HG03108 (cell line): ENCODE measurements at regions not wholly inside any gene's neighbourhood (a gene's known extent, or its start where the extent isn't known, plus 50 kb on each side); places are given as distances from the start of the nearest gene placed in this dataset.

Source experiments
- ATAC-seq: cut with Tn5 transposase; IDR thresholded peaks from one replicate; pipeline ENCODE4 v1.9.1; 2021; ENCODE audit warnings: moderate library complexity; ENCODE audit not compliant: unreplicated experiment

- ATAC-seq: no peak
Observed at GRCh38 chr6:113643407-113643770, 213.8 kb upstream of the MARCKS start.

- no peak for ATAC-seq
Observed at GRCh38 chr6:113644861-113645575, 212.1 kb upstream of the MARCKS start.

- ATAC-seq: no peak
Observed at GRCh38 chr6:113645576-113645970, 211.6 kb upstream of the MARCKS start.

- ATAC-seq: no peak
Observed at GRCh38 chr6:113645986-113646385, 211.2 kb upstream of the MARCKS start.

GRCh38 chr6:113646701-113647100 lies 210.4 kb upstream of the MARCKS start:
- no peak for ATAC-seq

- peak; percentile 31 for ATAC-seq
Observed at GRCh38 chr6:113647143-113647889, 209.8 kb upstream of the MARCKS start.

- no peak for ATAC-seq
Observed at GRCh38 chr6:113648698-113649097, 208.4 kb upstream of the MARCKS start.

GRCh38 chr6:113649276-113649675 lies 207.9 kb upstream of the MARCKS start:
- ATAC-seq: no peak

GRCh38 chr6:113649880-113650609 lies 207.1 kb upstream of the MARCKS start:
- ATAC-seq: no peak

GRCh38 chr6:113650610-113650979 lies 206.6 kb upstream of the MARCKS start:
- ATAC-seq: no peak

GRCh38 chr6:113651120-113651519 lies 206.0 kb upstream of the MARCKS start:
- no peak for ATAC-seq

GRCh38 chr6:113651920-113652319 lies 205.2 kb upstream of the MARCKS start:
- ATAC-seq: no peak

- no peak for ATAC-seq
Observed at GRCh38 chr6:113653275-113653674, 203.9 kb upstream of the MARCKS start.

- no peak for ATAC-seq
Observed at GRCh38 chr6:113654396-113654795, 202.7 kb upstream of the MARCKS start.

- ATAC-seq: no peak
Observed at GRCh38 chr6:113655761-113656160, 201.4 kb upstream of the MARCKS start.

- ATAC-seq: no peak
Observed at GRCh38 chr6:113659762-113660404, 197.3 kb upstream of the MARCKS start.

GRCh38 chr6:113660819-113661218 lies 196.3 kb upstream of the MARCKS start:
- ATAC-seq: no peak

GRCh38 chr6:113662093-113662665 lies 195.0 kb upstream of the MARCKS start:
- ATAC-seq: no peak

GRCh38 chr6:113662688-113663333 lies 194.3 kb upstream of the MARCKS start:
- no peak for ATAC-seq

- no peak for ATAC-seq
Observed at GRCh38 chr6:113664909-113665308, 192.2 kb upstream of the MARCKS start.
